HCT116 (cell line): ENCODE measurements at regions not wholly inside any gene's neighbourhood (a gene's known extent, or its start where the extent isn't known, plus 50 kb on each side); places are given as distances from the start of the nearest gene placed in this dataset.

Source experiments
- ATF3 ChIP-seq: IDR thresholded peaks from 2 replicates; pipeline ENCODE4 v1.6.1; 2012
- CEBPB ChIP-seq: IDR thresholded peaks from 2 replicates; pipeline ENCODE4 v1.6.1; 2012; ENCODE audit warnings: low read depth
- CTCF ChIP-seq, 3 experiments: fragments of 200-600 bp in 1 of 3; sonication (generic) in 1 of 3; IDR thresholded peaks in 2 of 3; conservative IDR thresholded peaks in 1 of 3; 2 replicates each; pipeline ENCODE4 v1.5.1; 2012 to 2017; ENCODE audit warnings: low read depth in 2 of 3, low read length in 2 of 3, antibody characterized with exemption in 1 of 3, borderline replicate concordance in 1 of 3, control low read depth in 1 of 3, mild to moderate bottlenecking in 1 of 3, mixed read lengths in 1 of 3, mixed run types in 1 of 3, moderate library complexity in 1 of 3; ENCODE audit not compliant: insufficient read depth in 1 of 3
- EZH2phosphoT487 ChIP-seq: fragments of 200-600 bp; IDR thresholded peaks from 2 replicates; pipeline ENCODE4 v1.6.1; 2018; ENCODE audit warnings: antibody characterized with exemption, borderline replicate concordance
- POLR2A ChIP-seq: IDR thresholded peaks from 2 replicates; pipeline ENCODE4 v1.7.0; 2011; ENCODE audit warnings: borderline replicate concordance; ENCODE audit not compliant: insufficient read depth, insufficient read length; ENCODE audit errors: extremely low read depth
- POLR2AphosphoS5 ChIP-seq: IDR thresholded peaks from 2 replicates; pipeline ENCODE4 v1.6.1; 2011; ENCODE audit warnings: mild to moderate bottlenecking, low read depth, low read length, moderate library complexity
- RAD21 ChIP-seq: IDR thresholded peaks from 2 replicates; pipeline ENCODE4 v1.6.1; 2012; ENCODE audit warnings: low read depth, mild to moderate bottlenecking
- SP1 ChIP-seq: IDR thresholded peaks from 2 replicates; pipeline ENCODE4 v1.6.1; 2012; ENCODE audit warnings: low read depth
- SRF ChIP-seq: IDR thresholded peaks from 2 replicates; pipeline ENCODE4 v1.6.1; 2012; ENCODE audit warnings: low read depth
- ZFX ChIP-seq: fragments of 450-650 bp; IDR thresholded peaks from 2 replicates; pipeline ENCODE4 v1.6.1; 2017
- TF ChIP-seq, protein P1 (sequence below): IDR thresholded peaks from 2 replicates; pipeline ENCODE4 v1.6.1; 2012

- TF ChIP-seq RAD21, result no peak
- no peak for TF ChIP-seq CTCF (IDR thresholded peaks at IDR 0.05 in 2 of 3, conservative IDR thresholded peaks at IDR 0.05 in 1 of 3; ENCODE audit: borderline replicate concordance in 1 of 3, insufficient read depth in 1 of 3, low read depth in 2 of 3, low read length in 2 of 3)
- no peak for TF ChIP-seq POLR2A
- TF ChIP-seq ATF3, result no peak
- no peak for TF ChIP-seq EZH2phosphoT487
- no peak for TF ChIP-seq POLR2AphosphoS5
- TF ChIP-seq, protein P1, sequence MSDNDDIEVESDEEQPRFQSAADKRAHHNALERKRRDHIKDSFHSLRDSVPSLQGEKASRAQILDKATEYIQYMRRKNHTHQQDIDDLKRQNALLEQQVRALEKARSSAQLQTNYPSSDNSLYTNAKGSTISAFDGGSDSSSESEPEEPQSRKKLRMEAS, result no peak
- no peak for TF ChIP-seq SRF
- no peak for TF ChIP-seq ZFX
- TF ChIP-seq SP1, result no peak
- no peak for TF ChIP-seq CEBPB
These were observed 863.9 kb downstream of the SUCLG1 start for GRCh38 chr2:83595121-83595690.
